ENCODE measurements at regions not wholly inside any gene's neighbourhood (a gene's known extent, or its start where the extent isn't known, plus 50 kb on each side); places are given as distances from the start of the nearest gene placed in this dataset.
"Not testable (repeated sequence)": the region's sequence is repeated elsewhere in the genome, so short reads cannot be mapped to it uniquely, and the experiment has no call there.

- no peak overlapping the region for H3K9ac ChIP-seq (ENCODE audit: low read depth in 1 of 3, low read length in 3 of 3)
- no peak overlapping the region for H3K27ac ChIP-seq (ENCODE audit: low read depth, low read length)
- no peaks in the 10 kb centered on the region for H3K27me3 ChIP-seq (ENCODE audit: control insufficient read depth in 3 of 3, insufficient read depth in 3 of 3, low read length in 3 of 3)
- no peak overlapping the region for H3K4me3 ChIP-seq (ENCODE audit: low read length in 3 of 3)
- no peaks in the 10 kb centered on the region for H3K4me1 ChIP-seq (ENCODE audit: control insufficient read depth in 3 of 3, insufficient read depth in 3 of 3, low read length in 3 of 3)
- no peaks in the 10 kb centered on the region for H3K36me3 ChIP-seq (ENCODE audit: control insufficient read depth in 3 of 3, insufficient read depth in 3 of 3, low read length in 3 of 3)
- no peaks in the 10 kb centered on the region for H3K9me3 ChIP-seq (ENCODE audit: control insufficient read depth in 3 of 3, low read length in 3 of 3)
Observed at GRCh38 chr7:14999331-14999730, 96.8 kb upstream of the DGKB start.

DNA sequence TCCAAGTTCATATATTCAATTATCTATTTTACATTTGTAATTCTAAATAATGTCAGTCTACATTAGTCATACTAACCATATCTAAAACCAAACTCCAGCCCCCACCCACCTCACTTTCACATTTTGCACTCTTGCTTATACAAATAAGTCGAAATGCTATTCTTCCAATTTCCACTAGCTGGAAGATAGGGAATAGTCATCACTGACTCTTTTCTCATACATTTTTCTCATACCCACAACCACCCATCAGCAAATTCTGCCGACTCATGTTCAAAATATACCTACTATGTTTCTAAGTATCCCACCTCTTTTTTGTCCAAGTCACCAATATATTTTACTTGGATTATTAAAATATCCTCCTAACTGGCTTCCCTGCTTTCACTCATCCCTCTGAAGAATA, 93.2 kb upstream of the DGKB start:
- Histone ChIP-seq H3K9me3 (ENCODE audit: control insufficient read depth in 3 of 3, low read length in 3 of 3) (no peaks in the 10 kb centered on the region), H3K36me3 (ENCODE audit: control insufficient read depth in 3 of 3, insufficient read depth in 3 of 3, low read length in 3 of 3) (no peaks in the 10 kb centered on the region), H3K4me3 (ENCODE audit: low read length in 3 of 3) (no peak overlapping the region), H3K4me1 (ENCODE audit: control insufficient read depth in 3 of 3, insufficient read depth in 3 of 3, low read length in 3 of 3) (no peaks in the 10 kb centered on the region), H3K9ac (ENCODE audit: low read depth in 1 of 3, low read length in 3 of 3) (no peak overlapping the region), H3K27me3 (ENCODE audit: control insufficient read depth in 3 of 3, insufficient read depth in 3 of 3, low read length in 3 of 3) (no peaks in the 10 kb centered on the region), H3K27ac (ENCODE audit: low read depth, low read length) (no peak overlapping the region)

- Histone ChIP-seq H3K4me1 (ENCODE audit: control insufficient read depth in 3 of 3, insufficient read depth in 3 of 3, low read length in 3 of 3) (no peaks in the 10 kb centered on the region), H3K27me3 (ENCODE audit: control insufficient read depth in 3 of 3, insufficient read depth in 3 of 3, low read length in 3 of 3) (no peaks in the 10 kb centered on the region), H3K36me3 (ENCODE audit: control insufficient read depth in 3 of 3, insufficient read depth in 3 of 3, low read length in 3 of 3) (no peaks in the 10 kb centered on the region), H3K9me3 (ENCODE audit: control insufficient read depth in 3 of 3, low read length in 3 of 3) (no peaks in the 10 kb centered on the region), H3K27ac (ENCODE audit: low read depth, low read length) (no peak overlapping the region), H3K9ac (ENCODE audit: low read depth in 1 of 3, low read length in 3 of 3) (no peak overlapping the region), H3K4me3 (ENCODE audit: low read length in 3 of 3) (no peak overlapping the region)
Observed at GRCh38 chr7:14988941-14989340, 86.4 kb upstream of the DGKB start.

DNA sequence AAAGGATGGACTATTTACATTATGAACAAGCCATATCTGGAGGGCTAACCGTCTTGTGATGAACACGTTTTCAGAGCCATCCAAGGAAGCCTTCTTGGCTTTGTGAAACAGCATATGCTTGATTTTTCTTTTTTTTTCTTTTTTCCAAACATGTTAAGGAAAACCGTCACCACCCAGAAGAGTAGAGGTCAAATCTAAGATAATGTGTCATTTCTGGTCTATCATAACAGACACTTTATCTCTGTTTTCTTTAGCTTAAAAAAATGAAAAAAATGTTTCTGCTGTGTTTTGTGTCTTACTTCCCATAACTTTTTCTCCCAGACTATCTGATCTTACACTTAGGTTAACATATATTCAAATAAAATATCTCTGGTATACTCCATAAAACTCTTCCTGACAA, 76.1 kb upstream of the DGKB start:
- peaks cover 0 to 5% (median 0%) of the 10 kb centered on the region in 3 donors for H3K4me1 ChIP-seq (ENCODE audit: control insufficient read depth in 3 of 3, insufficient read depth in 3 of 3, low read length in 3 of 3)
- H3K36me3 ChIP-seq (ENCODE audit: control insufficient read depth in 3 of 3, insufficient read depth in 3 of 3, low read length in 3 of 3) = no peaks in the 10 kb centered on the region
- no peaks in the 10 kb centered on the region for H3K27me3 ChIP-seq (ENCODE audit: control insufficient read depth in 3 of 3, insufficient read depth in 3 of 3, low read length in 3 of 3)
- H3K9me3 ChIP-seq (ENCODE audit: control insufficient read depth in 3 of 3, low read length in 3 of 3) = no peaks in the 10 kb centered on the region
- no peak overlapping the region for H3K4me3 ChIP-seq (ENCODE audit: low read length in 3 of 3)
- H3K27ac ChIP-seq (ENCODE audit: low read depth, low read length) = no peak overlapping the region
- no peak overlapping the region for H3K9ac ChIP-seq (ENCODE audit: low read depth in 1 of 3, low read length in 3 of 3)

GRCh38 chr7:14974688-14975087, 72.1 kb upstream of the DGKB start:
- H3K27ac ChIP-seq (ENCODE audit: low read depth, low read length) = no peak overlapping the region
- peaks cover 0 to 5% (median 0%) of the 10 kb centered on the region in 3 donors for H3K4me1 ChIP-seq (ENCODE audit: control insufficient read depth in 3 of 3, insufficient read depth in 3 of 3, low read length in 3 of 3)
- no peak overlapping the region for H3K9ac ChIP-seq (ENCODE audit: low read depth in 1 of 3, low read length in 3 of 3)
- no peaks in the 10 kb centered on the region for H3K36me3 ChIP-seq (ENCODE audit: control insufficient read depth in 3 of 3, insufficient read depth in 3 of 3, low read length in 3 of 3)
- no peak overlapping the region for H3K4me3 ChIP-seq (ENCODE audit: low read length in 3 of 3)
- H3K9me3 ChIP-seq (ENCODE audit: control insufficient read depth in 3 of 3, low read length in 3 of 3) = no peaks in the 10 kb centered on the region
- H3K27me3 ChIP-seq (ENCODE audit: control insufficient read depth in 3 of 3, insufficient read depth in 3 of 3, low read length in 3 of 3) = no peaks in the 10 kb centered on the region

DNA sequence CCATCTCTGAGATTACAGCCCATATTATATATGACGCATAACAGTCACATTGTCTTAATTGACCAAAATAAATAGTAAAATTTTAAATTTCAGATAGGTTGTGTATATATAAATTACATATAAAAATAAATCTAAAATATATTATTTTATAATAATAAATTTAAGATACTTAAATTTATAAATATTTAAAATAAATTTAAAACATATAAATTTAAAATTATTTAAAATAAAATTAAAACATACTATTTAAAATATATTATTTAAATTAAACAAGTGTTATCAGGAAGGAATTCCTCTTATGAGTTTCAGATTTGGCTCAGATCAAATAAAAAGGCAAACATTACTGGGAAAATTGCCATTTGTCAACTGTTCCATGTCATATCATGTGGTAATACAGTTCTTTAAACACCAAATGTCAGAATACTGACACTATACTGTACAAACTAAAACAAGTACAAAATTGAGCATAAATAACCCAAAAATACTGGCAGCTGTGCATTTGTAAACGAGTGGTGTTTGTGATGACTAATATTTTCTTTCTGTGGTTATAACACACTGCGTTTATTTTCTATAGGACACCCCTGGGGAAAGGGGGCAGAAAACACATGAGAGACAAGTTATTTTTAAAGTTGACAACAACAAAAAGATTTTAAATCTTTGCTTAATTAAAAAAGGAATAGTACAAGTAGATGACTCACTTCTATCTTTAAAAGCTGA, 71.3 kb upstream of the DGKB start:
- H3K27ac ChIP-seq (ENCODE audit: low read depth, low read length) = no peak overlapping the region
- no peaks in the 10 kb centered on the region for H3K27me3 ChIP-seq (ENCODE audit: control insufficient read depth in 3 of 3, insufficient read depth in 3 of 3, low read length in 3 of 3)
- no peaks in the 10 kb centered on the region for H3K36me3 ChIP-seq (ENCODE audit: control insufficient read depth in 3 of 3, insufficient read depth in 3 of 3, low read length in 3 of 3)
- no peaks in the 10 kb centered on the region for H3K9me3 ChIP-seq (ENCODE audit: control insufficient read depth in 3 of 3, low read length in 3 of 3)
- H3K4me3 ChIP-seq (ENCODE audit: low read length in 3 of 3) = no peak overlapping the region
- H3K4me1 ChIP-seq (ENCODE audit: control insufficient read depth in 3 of 3, insufficient read depth in 3 of 3, low read length in 3 of 3) = peaks cover 0 to 5% (median 0%) of the 10 kb centered on the region in 3 donors
- no peak overlapping the region for H3K9ac ChIP-seq (ENCODE audit: low read depth in 1 of 3, low read length in 3 of 3)

- H3K4me1 ChIP-seq (ENCODE audit: control insufficient read depth in 3 of 3, insufficient read depth in 3 of 3, low read length in 3 of 3); H3K36me3 ChIP-seq (ENCODE audit: control insufficient read depth in 3 of 3, insufficient read depth in 3 of 3, low read length in 3 of 3); H3K9me3 ChIP-seq (ENCODE audit: control insufficient read depth in 3 of 3, low read length in 3 of 3); H3K27me3 ChIP-seq (ENCODE audit: control insufficient read depth in 3 of 3, insufficient read depth in 3 of 3, low read length in 3 of 3); H3K9ac ChIP-seq (ENCODE audit: low read depth in 1 of 3, low read length in 3 of 3); H3K27ac ChIP-seq (ENCODE audit: low read depth, low read length); H3K4me3 ChIP-seq (ENCODE audit: low read length in 3 of 3): not testable (repeated sequence)
Observed at GRCh38 chr7:14971678-14972077, 69.1 kb upstream of the DGKB start.

- not testable (repeated sequence) for H3K36me3 ChIP-seq (ENCODE audit: control insufficient read depth in 3 of 3, insufficient read depth in 3 of 3, low read length in 3 of 3); H3K27me3 ChIP-seq (ENCODE audit: control insufficient read depth in 3 of 3, insufficient read depth in 3 of 3, low read length in 3 of 3); H3K9me3 ChIP-seq (ENCODE audit: control insufficient read depth in 3 of 3, low read length in 3 of 3); H3K27ac ChIP-seq (ENCODE audit: low read depth, low read length); H3K9ac ChIP-seq (ENCODE audit: low read depth in 1 of 3, low read length in 3 of 3); H3K4me3 ChIP-seq (ENCODE audit: low read length in 3 of 3); H3K4me1 ChIP-seq (ENCODE audit: control insufficient read depth in 3 of 3, insufficient read depth in 3 of 3, low read length in 3 of 3)
Observed at GRCh38 chr7:14967376-14967775, 64.8 kb upstream of the DGKB start.

- H3K9me3 ChIP-seq (ENCODE audit: control insufficient read depth in 3 of 3, low read length in 3 of 3) = no peaks in the 10 kb centered on the region
- no peak overlapping the region for H3K27ac ChIP-seq (ENCODE audit: low read depth, low read length)
- H3K27me3 ChIP-seq (ENCODE audit: control insufficient read depth in 3 of 3, insufficient read depth in 3 of 3, low read length in 3 of 3) = no peaks in the 10 kb centered on the region
- H3K4me3 ChIP-seq (ENCODE audit: low read length in 3 of 3) = no peak overlapping the region
- H3K9ac ChIP-seq (ENCODE audit: low read depth in 1 of 3, low read length in 3 of 3) = no peak overlapping the region
- no peaks in the 10 kb centered on the region for H3K4me1 ChIP-seq (ENCODE audit: control insufficient read depth in 3 of 3, insufficient read depth in 3 of 3, low read length in 3 of 3)
- no peaks in the 10 kb centered on the region for H3K36me3 ChIP-seq (ENCODE audit: control insufficient read depth in 3 of 3, insufficient read depth in 3 of 3, low read length in 3 of 3)
Observed at GRCh38 chr7:14962778-14963177, 60.2 kb upstream of the DGKB start.

DNA sequence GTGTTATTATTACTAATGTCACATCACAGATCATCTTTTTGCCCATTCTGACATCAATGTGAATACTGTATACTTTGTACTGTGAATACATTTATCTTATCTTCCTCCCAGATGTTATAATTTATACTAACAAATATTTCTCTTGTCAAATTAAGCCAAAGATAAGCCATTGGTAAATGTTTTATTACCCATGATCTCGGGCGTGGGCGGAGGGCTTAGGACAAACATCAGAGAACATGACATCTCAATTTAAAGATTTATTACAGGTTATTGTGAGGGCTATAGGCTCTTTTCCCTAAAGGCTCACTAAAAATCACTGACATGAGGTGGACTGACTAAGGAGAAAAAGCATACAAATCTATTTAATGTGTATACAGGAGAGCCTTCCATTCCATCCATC, 58.2 kb upstream of the DGKB start:
- Histone ChIP-seq H3K27ac (ENCODE audit: low read depth, low read length) (no peak overlapping the region), H3K9me3 (ENCODE audit: control insufficient read depth in 3 of 3, low read length in 3 of 3) (no peaks in the 10 kb centered on the region), H3K36me3 (ENCODE audit: control insufficient read depth in 3 of 3, insufficient read depth in 3 of 3, low read length in 3 of 3) (no peaks in the 10 kb centered on the region), H3K9ac (ENCODE audit: low read depth in 1 of 3, low read length in 3 of 3) (no peak overlapping the region), H3K4me1 (ENCODE audit: control insufficient read depth in 3 of 3, insufficient read depth in 3 of 3, low read length in 3 of 3) (no peaks in the 10 kb centered on the region), H3K4me3 (ENCODE audit: low read length in 3 of 3) (no peak overlapping the region), H3K27me3 (ENCODE audit: control insufficient read depth in 3 of 3, insufficient read depth in 3 of 3, low read length in 3 of 3) (no peaks in the 10 kb centered on the region)

All from skeletal muscle tissue (tissue), 3 donors.